Coronary artery (tissue), 2 donors: ENCODE measurements at regions not wholly inside any gene's neighbourhood (a gene's known extent, or its start where the extent isn't known, plus 50 kb on each side); places are given as distances from the start of the nearest gene placed in this dataset.

Source experiments
- DNase-seq: peaks from one replicate; pipeline ENCODE4 v3.0.0-alpha.2; 2017; ENCODE audit warnings: low spot score
- H3K27ac ChIP-seq, 2 donors: fragments of 200-600 bp; sonication (generic); one replicate each; pipeline ENCODE4 v1.5.1; 2016 to 2019
- H3K4me3 ChIP-seq: fragments of 200-600 bp; sonication (generic); 2 replicates; pipeline ENCODE4 v1.5.1; 2016; ENCODE audit warnings: mild to moderate bottlenecking, moderate library complexity
- TF ChIP-seq, protein P1 (sequence below): fragments of 200-600 bp; sonication (generic); IDR thresholded peaks from one replicate; pipeline ENCODE4 v1.5.1; 2019; ENCODE audit warnings: antibody characterized with exemption

DNA sequence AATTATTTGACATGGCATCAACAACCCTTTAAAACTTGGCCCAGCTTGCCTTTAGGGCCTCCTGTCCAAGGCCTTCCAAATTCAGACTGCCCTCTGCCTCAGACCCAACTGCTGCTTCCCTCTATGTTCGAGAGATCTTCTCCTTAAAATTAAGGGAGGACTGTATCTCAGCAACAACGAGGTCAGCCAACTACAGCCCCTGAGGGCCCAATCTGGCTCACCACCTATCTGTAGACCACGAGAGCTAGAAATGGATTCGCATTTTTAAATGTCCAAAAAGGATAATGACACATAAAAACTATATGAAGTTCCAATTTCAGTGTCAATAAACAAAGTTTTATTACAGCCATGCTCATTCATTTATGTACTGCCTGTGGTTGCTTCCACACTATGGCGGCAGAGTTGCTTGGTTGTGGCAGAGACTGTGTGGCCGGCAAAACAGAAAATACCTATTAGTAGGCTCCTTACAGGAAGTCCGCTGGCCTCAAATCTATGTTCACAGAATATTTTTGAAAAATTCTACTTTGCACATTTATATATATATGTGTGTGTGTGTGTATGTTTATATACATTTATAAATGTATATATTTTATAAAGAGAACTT lies 1026.9 kb downstream of the BCL11B start:
- TF ChIP-seq, protein P1, sequence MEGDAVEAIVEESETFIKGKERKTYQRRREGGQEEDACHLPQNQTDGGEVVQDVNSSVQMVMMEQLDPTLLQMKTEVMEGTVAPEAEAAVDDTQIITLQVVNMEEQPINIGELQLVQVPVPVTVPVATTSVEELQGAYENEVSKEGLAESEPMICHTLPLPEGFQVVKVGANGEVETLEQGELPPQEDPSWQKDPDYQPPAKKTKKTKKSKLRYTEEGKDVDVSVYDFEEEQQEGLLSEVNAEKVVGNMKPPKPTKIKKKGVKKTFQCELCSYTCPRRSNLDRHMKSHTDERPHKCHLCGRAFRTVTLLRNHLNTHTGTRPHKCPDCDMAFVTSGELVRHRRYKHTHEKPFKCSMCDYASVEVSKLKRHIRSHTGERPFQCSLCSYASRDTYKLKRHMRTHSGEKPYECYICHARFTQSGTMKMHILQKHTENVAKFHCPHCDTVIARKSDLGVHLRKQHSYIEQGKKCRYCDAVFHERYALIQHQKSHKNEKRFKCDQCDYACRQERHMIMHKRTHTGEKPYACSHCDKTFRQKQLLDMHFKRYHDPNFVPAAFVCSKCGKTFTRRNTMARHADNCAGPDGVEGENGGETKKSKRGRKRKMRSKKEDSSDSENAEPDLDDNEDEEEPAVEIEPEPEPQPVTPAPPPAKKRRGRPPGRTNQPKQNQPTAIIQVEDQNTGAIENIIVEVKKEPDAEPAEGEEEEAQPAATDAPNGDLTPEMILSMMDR: no peak
- DNase-seq: no peak
- H3K27ac ChIP-seq: no peak overlapping the region
- no peak overlapping the region for H3K4me3 ChIP-seq

DNA sequence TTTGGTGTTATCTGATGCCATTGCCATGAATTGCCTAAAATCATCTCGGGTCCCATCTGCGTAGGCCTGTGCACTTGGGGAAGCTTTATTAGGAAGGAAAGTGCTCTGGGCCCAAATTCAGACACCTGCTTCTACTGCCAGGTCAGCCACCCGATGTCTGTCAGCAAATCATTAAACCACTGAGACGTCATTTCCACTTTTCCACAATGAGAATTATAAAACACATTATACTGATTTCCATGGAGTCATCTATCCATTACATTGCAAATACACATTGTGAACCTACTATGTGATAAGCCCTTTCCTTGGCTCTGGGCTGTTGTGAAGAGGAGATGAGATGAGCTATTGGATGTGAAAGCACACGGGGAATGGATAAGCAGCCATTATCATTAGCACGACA lies 1022.9 kb downstream of the BCL11B start:
- H3K27ac ChIP-seq: no peak overlapping the region
- no peak overlapping the region for H3K4me3 ChIP-seq
- no peak for DNase-seq
- TF ChIP-seq, protein P1: no peak

DNA sequence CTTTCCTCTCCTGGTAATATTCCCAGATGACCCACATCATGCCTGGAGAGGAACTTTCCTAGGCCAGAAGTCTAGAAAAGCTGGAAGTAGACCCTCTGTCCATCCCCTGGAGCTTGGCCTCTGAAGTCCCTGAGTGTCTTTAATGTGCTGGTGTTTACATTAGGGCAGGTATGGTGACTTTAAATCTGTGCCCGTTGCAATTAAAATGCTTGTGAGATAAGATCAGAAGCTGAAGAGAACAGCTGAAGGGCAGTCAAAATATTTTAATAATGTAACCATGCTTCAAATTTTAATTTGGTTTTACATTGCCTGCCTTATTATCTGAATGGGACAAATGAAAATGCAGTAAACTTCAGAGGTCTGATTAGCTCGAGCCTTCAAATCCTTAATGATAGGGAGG lies 1022.5 kb downstream of the BCL11B start:
- no peak for DNase-seq
- no peak overlapping the region for H3K27ac ChIP-seq
- H3K4me3 ChIP-seq: no peak overlapping the region
- TF ChIP-seq, protein P1: no peak

DNA sequence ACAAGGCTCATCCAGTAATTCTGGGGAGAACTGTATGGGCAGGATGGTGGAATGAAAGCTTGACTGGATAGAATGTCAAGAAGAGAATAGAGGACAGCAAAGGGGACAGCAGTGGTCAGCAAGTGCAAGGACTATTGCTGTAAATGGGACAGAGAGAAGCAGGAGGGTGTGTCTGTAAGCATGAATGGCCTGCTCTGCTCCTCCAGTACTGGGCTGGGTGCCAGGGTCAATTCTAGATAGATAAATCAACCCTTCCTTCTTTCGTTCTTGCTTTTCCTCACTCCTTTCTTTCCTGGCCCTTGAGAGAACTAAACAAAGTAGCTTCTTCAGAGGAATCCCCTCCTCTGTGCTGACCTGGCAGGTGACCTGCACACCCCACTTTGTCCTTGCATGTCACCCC lies 1019.2 kb downstream of the BCL11B start:
- no peak overlapping the region for H3K4me3 ChIP-seq
- TF ChIP-seq, protein P1: no peak
- DNase-seq: no peak
- no peak overlapping the region for H3K27ac ChIP-seq

DNA sequence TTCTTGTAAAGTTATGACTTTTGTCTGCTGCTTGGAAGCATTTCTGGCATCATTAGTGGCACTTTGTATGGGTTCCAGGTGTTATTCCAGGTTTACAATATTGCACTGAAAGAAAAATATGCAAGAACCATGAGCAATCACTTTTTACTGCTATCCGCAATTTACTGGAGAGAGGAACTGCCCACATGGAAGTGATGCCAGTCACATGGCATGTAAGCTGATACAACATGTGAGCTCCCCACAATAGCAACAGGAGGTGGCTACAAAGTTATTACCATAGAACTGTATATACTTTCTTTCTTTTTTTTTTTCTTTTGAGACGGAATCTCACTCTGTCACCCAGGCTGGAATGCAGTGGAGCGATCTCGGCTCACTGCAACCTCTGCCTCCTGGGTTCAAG lies 1012.1 kb downstream of the BCL11B start:
- TF ChIP-seq, protein P1: no peak
- no peak overlapping the region for H3K27ac ChIP-seq
- H3K4me3 ChIP-seq: no peak overlapping the region
- no peak for DNase-seq

DNA sequence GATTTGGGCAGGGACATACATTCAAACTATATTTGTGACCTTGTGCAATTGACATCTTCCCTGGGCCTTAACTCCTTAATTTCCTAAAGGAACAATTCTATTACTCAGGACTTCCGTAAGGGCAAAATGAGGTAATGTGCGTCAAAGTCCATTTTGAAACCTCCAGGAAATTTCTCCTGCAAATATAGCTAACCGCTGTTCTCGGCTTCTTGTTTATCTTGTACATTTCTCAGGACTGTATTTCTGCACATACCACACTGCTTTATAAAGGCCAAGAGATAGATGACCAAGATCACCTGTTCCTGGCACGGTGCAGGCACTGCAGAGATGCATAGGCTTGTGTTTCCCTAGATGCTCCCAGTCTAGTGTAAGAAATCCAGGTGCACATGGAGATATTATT lies 1009.4 kb downstream of the BCL11B start:
- no peak overlapping the region for H3K4me3 ChIP-seq
- DNase-seq: no peak
- TF ChIP-seq, protein P1: no peak
- no peak overlapping the region for H3K27ac ChIP-seq

DNA sequence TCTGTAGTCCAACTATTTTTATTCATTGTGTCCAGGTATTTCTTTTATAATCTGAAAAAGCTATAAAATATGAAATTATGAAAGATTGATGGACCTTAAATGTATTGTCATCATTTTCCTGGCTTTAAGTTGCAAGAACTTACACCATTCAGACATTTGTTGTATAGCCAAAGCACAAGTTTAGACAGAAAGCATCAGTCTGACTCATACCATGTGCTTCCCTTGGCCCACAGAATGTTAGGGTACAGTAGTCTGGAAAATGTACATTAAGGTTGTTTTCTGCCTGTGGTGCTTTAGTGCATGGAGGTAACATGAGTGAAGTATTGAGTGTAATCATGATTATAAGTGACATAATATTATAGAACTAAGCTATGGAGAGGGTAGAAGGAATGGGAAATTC lies 1002.5 kb downstream of the BCL11B start:
- Histone ChIP-seq H3K4me3 (no peak overlapping the region), H3K27ac (no peak overlapping the region)
- no peak for DNase-seq
- TF ChIP-seq, protein P1: no peak
